H9 (cell line): ENCODE measurements at regions not wholly inside any gene's neighbourhood (a gene's known extent, or its start where the extent isn't known, plus 50 kb on each side); places are given as distances from the start of the nearest gene placed in this dataset.

Experiments
- DNase-seq: peaks from one replicate; pipeline ENCODE4 v3.0.0-alpha.2; 2017
- H2AFZ ChIP-seq: one replicate; pipeline ENCODE4 v1.6.1; 2013; ENCODE audit warnings: mild to moderate bottlenecking, low read length, control low read depth, moderate library complexity
- H2AK5ac ChIP-seq: 2 replicates; pipeline ENCODE4 v1.6.1; 2013; ENCODE audit warnings: low read length, control low read depth, mixed read lengths; ENCODE audit not compliant: insufficient read length
- H2BK120ac ChIP-seq: one replicate; pipeline ENCODE4 v1.6.1; 2013; ENCODE audit warnings: low read depth, mild to moderate bottlenecking, low read length, control low read depth, inconsistent platforms; ENCODE audit not compliant: poor library complexity, severe bottlenecking
- H2BK12ac ChIP-seq: 2 replicates; pipeline ENCODE4 v1.6.1; 2013; ENCODE audit warnings: low read length, control low read depth, mixed read lengths, low read depth; ENCODE audit not compliant: insufficient read length
- H2BK15ac ChIP-seq: 2 replicates; pipeline ENCODE4 v1.6.1; 2013; ENCODE audit warnings: low read depth, low read length, control low read depth
- H2BK20ac ChIP-seq: one replicate; pipeline ENCODE4 v1.6.1; 2013; ENCODE audit warnings: low read depth, mild to moderate bottlenecking, low read length, control low read depth, inconsistent platforms; ENCODE audit not compliant: poor library complexity, severe bottlenecking
- H2BK5ac ChIP-seq: 2 replicates; pipeline ENCODE4 v1.6.1; 2013; ENCODE audit warnings: low read length, control low read depth, mixed read lengths; ENCODE audit not compliant: insufficient read length
- H3K14ac ChIP-seq: 2 replicates; pipeline ENCODE4 v1.6.1; 2013; ENCODE audit warnings: low read length, control low read depth; ENCODE audit not compliant: insufficient read depth
- H3K18ac ChIP-seq: 2 replicates; pipeline ENCODE4 v1.6.1; 2013; ENCODE audit warnings: low read depth, mild to moderate bottlenecking, mixed read lengths, low read length, control low read depth; ENCODE audit not compliant: insufficient read length
- H3K23ac ChIP-seq: 2 replicates; pipeline ENCODE4 v1.6.1; 2013; ENCODE audit warnings: low read length, control low read depth, mixed read lengths, low read depth; ENCODE audit not compliant: insufficient read length
- H3K23me2 ChIP-seq: 2 replicates; pipeline ENCODE4 v1.6.1; 2013; ENCODE audit warnings: low read depth, mild to moderate bottlenecking, mixed read lengths, low read length, control low read depth; ENCODE audit not compliant: insufficient read length, poor library complexity, severe bottlenecking
- H3K27ac ChIP-seq: 2 replicates; pipeline ENCODE4 v1.5.1; 2013; ENCODE audit warnings: low read length, control low read depth, mixed read lengths, low read depth; ENCODE audit not compliant: insufficient read length
- H3K27me3 ChIP-seq: 2 replicates; pipeline ENCODE4 v1.6.1; 2013; ENCODE audit warnings: low read length, control low read depth, inconsistent platforms; ENCODE audit not compliant: insufficient read depth
- H3K4ac ChIP-seq: 2 replicates; pipeline ENCODE4 v1.6.1; 2013; ENCODE audit warnings: low read depth, mild to moderate bottlenecking, control low read depth, inconsistent platforms, low read length, moderate library complexity
- H3K4me1 ChIP-seq: 2 replicates; pipeline ENCODE4 v1.6.1; 2013; ENCODE audit warnings: low read length, control low read depth, inconsistent platforms; ENCODE audit not compliant: insufficient read depth
- H3K4me2 ChIP-seq: 2 replicates; pipeline ENCODE4 v1.6.1; 2013; ENCODE audit warnings: low read length, control low read depth, mixed read lengths; ENCODE audit not compliant: insufficient read length, insufficient read depth
- H3K56ac ChIP-seq: 2 replicates; pipeline ENCODE4 v1.6.1; 2013; ENCODE audit warnings: low read depth, mild to moderate bottlenecking, mixed read lengths, low read length, control low read depth; ENCODE audit not compliant: insufficient read length
- H3K79me1 ChIP-seq: 2 replicates; pipeline ENCODE4 v1.6.1; 2013; ENCODE audit warnings: low read depth, mild to moderate bottlenecking, moderate library complexity, low read length, control low read depth, inconsistent platforms; ENCODE audit not compliant: insufficient read depth, poor library complexity, severe bottlenecking
- H3K79me2 ChIP-seq: 2 replicates; pipeline ENCODE4 v1.6.1; 2013; ENCODE audit warnings: low read length, control low read depth, inconsistent platforms; ENCODE audit not compliant: insufficient read depth
- H3K9ac ChIP-seq: 2 replicates; pipeline ENCODE4 v1.6.1; 2013; ENCODE audit warnings: low read length, control low read depth, mixed read lengths; ENCODE audit not compliant: insufficient read length; ENCODE audit errors: extremely low read depth
- H3K9me3 ChIP-seq: one replicate; pipeline ENCODE4 v1.6.1; 2013; ENCODE audit warnings: low read depth, low read length, inconsistent platforms; ENCODE audit not compliant: control insufficient read depth
- H3T11ph ChIP-seq: one replicate; pipeline ENCODE4 v1.6.1; 2013; ENCODE audit warnings: mild to moderate bottlenecking, low read length, control low read depth, inconsistent platforms
- H4K20me1 ChIP-seq: one replicate; pipeline ENCODE4 v1.6.1; 2013; ENCODE audit not compliant: control insufficient read depth, insufficient read length, insufficient read depth
- H4K5ac ChIP-seq: 2 replicates; pipeline ENCODE4 v1.6.1; 2013; ENCODE audit warnings: low read depth, mild to moderate bottlenecking, mixed read lengths, low read length, control low read depth; ENCODE audit not compliant: insufficient read length
- H4K8ac ChIP-seq: replicated peaks from 2 replicates; pipeline ENCODE4 v1.6.1; 2013; ENCODE audit warnings: low read length, control low read depth, mixed read lengths, low read depth; ENCODE audit not compliant: insufficient read length
- H4K91ac ChIP-seq: 2 replicates; pipeline ENCODE4 v1.6.1; 2013; ENCODE audit warnings: low read depth, mild to moderate bottlenecking, moderate library complexity, mixed read lengths, low read length, control low read depth; ENCODE audit not compliant: insufficient read length
- H3K27ac Mint-ChIP-seq, 3 experiments: 2 replicates in 2 of 3; 3 replicates in 1 of 3; pipeline ENCODE4 v1.8.0; 2020 to 2021; ENCODE audit warnings: mixed read lengths in 3 of 3, mild to moderate bottlenecking in 1 of 3, moderate library complexity in 1 of 3
- H3K27me3 Mint-ChIP-seq: 2 replicates; pipeline ENCODE4 v1.8.0; 2021; ENCODE audit warnings: low read depth, mild to moderate bottlenecking, moderate library complexity, mixed read lengths
- H3K36me3 Mint-ChIP-seq, 3 experiments: 2 replicates in 2 of 3; 3 replicates in 1 of 3; pipeline ENCODE4 v1.8.0; 2020 to 2021; ENCODE audit warnings: low read depth in 3 of 3, mixed read lengths in 3 of 3; ENCODE audit not compliant: insufficient read depth in 1 of 3
- H3K4me1 Mint-ChIP-seq, 2 experiments: 2 replicates each; pipeline ENCODE4 v1.8.0; 2020; ENCODE audit warnings: mixed read lengths in 2 of 2
- H3K4me3 Mint-ChIP-seq, 2 experiments: 2 replicates in 1 of 2; 3 replicates in 1 of 2; pipeline ENCODE4 v1.8.0; 2020 to 2021; ENCODE audit warnings: mild to moderate bottlenecking in 2 of 2, mixed read lengths in 2 of 2, moderate library complexity in 1 of 2
- H3K9me3 Mint-ChIP-seq, 2 experiments: 2 replicates in 1 of 2; 3 replicates in 1 of 2; pipeline ENCODE4 v1.8.0; 2020; ENCODE audit warnings: mild to moderate bottlenecking in 2 of 2, mixed read lengths in 2 of 2, moderate library complexity in 1 of 2
- WGBS: extraction: QIAGEN DNeasy Blood & Tissue Kit; methylation state at CpG from one replicate; pipeline ENCODE4 v1.1.7; 2013; ENCODE audit warnings: missing lambda C conversion rate, low lambda C conversion rate, mixed read lengths; ENCODE audit not compliant: insufficient read length; ENCODE audit errors: extremely low coverage; 5-methylcytosine and 5-hydroxymethylcytosine counted together
- TF ChIP-seq, protein P1 (sequence below): fragments of 200-600 bp; sonication (generic); conservative IDR thresholded peaks from 3 replicates; pipeline ENCODE4 v1.8.0; 2021; ENCODE audit warnings: antibody characterized with exemption, mild to moderate bottlenecking

DNA sequence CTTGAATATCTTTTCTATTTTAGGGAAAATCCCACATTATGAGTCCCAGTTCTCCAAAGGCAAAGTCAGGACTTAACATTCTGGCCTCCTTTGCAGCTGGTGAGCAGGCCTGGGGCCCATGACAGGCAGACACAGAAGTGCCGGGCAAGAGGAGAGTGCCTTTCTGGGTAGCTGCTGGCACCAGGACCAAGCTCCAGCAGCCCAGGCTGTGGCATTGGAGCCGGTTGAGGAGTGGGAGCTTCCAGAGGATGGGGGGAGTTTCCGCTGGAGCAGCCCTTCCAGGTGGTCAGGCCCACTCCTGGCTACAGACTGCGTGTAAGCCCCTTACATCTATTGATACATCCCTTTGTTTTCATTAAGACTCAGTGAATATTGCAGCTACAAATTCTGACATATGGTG lies 123.9 kb downstream of the URB2 start:
- H3K9me3 Mint-ChIP-seq: no peaks in the 10 kb centered on the region; a peak in 1 of 5 replicates
- no peak overlapping the region for H4K5ac ChIP-seq
- H3K4me2 ChIP-seq: no peak overlapping the region
- H4K8ac ChIP-seq: no peak overlapping the region
- H2AK5ac ChIP-seq: no peak overlapping the region
- H2BK5ac ChIP-seq: no peak overlapping the region
- H3K4me3 Mint-ChIP-seq: no peak overlapping the region
- H3K9ac ChIP-seq: no peak overlapping the region
- no peak overlapping the region for H2BK20ac ChIP-seq
- H3K23ac ChIP-seq: no peak overlapping the region
- TF ChIP-seq, protein P1, sequence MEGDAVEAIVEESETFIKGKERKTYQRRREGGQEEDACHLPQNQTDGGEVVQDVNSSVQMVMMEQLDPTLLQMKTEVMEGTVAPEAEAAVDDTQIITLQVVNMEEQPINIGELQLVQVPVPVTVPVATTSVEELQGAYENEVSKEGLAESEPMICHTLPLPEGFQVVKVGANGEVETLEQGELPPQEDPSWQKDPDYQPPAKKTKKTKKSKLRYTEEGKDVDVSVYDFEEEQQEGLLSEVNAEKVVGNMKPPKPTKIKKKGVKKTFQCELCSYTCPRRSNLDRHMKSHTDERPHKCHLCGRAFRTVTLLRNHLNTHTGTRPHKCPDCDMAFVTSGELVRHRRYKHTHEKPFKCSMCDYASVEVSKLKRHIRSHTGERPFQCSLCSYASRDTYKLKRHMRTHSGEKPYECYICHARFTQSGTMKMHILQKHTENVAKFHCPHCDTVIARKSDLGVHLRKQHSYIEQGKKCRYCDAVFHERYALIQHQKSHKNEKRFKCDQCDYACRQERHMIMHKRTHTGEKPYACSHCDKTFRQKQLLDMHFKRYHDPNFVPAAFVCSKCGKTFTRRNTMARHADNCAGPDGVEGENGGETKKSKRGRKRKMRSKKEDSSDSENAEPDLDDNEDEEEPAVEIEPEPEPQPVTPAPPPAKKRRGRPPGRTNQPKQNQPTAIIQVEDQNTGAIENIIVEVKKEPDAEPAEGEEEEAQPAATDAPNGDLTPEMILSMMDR: no peak
- H4K91ac ChIP-seq: no peak overlapping the region
- no peaks in the 10 kb centered on the region for H3K79me1 ChIP-seq
- H3K4me1 Mint-ChIP-seq: no peaks in the 10 kb centered on the region
- H3T11ph ChIP-seq: no peak overlapping the region
- no peaks in the 10 kb centered on the region for H3K9me3 ChIP-seq
- no peak overlapping the region for H2AFZ ChIP-seq
- no peaks in the 10 kb centered on the region for H4K20me1 ChIP-seq
- H3K27me3 Mint-ChIP-seq: no peaks in the 10 kb centered on the region
- H3K18ac ChIP-seq: no peak overlapping the region
- no peaks in the 10 kb centered on the region for H3K27me3 ChIP-seq
- no peak overlapping the region for H2BK12ac ChIP-seq
- H3K36me3 Mint-ChIP-seq: no peaks in the 10 kb centered on the region
- DNase-seq: no peak
- no peaks in the 10 kb centered on the region for H3K4me1 ChIP-seq
- WGBS: no CpG with 5 or more reads among the region's 4 CpGs
- H3K27ac Mint-ChIP-seq: no peak overlapping the region
- H3K23me2 ChIP-seq: no peaks in the 10 kb centered on the region
- no peak overlapping the region for H3K4ac ChIP-seq
- H3K14ac ChIP-seq: no peak overlapping the region
- H3K79me2 ChIP-seq: no peaks in the 10 kb centered on the region
- no peak overlapping the region for H2BK15ac ChIP-seq
- no peak overlapping the region for H2BK120ac ChIP-seq
- no peak overlapping the region for H3K56ac ChIP-seq
- no peak overlapping the region for H3K27ac ChIP-seq
